IMR-90 (cell line): ENCODE measurements at regions not wholly inside any gene's neighbourhood (a gene's known extent, or its start where the extent isn't known, plus 50 kb on each side); places are given as distances from the start of the nearest gene placed in this dataset.

Experiments used
- ATAC-seq: fragments of 200-7000 bp; cut with Tn5 transposase; 2 replicates; pipeline ENCODE4 v1.9.1; 2020; ENCODE audit warnings: low read depth, mild to moderate bottlenecking, moderate library complexity
- BruUV-seq: library from RNA; stranded (reverse); fragments of 400-500 nt; replicated peaks from 2 replicates; lab custom pipeline; 2021; lab: Mats Ljungman, UMichigan
- CTCF ChIA-PET: fragments of 300-600 bp; formaldehyde crosslinking; extraction: SDS; loops from one replicate; lab custom pipeline; 2021; ENCODE audit warnings: antibody characterized with exemption; lab: Yijun Ruan, JAX
- POLR2A ChIA-PET: fragments of 300-600 bp; sonication (Branson Sonifier 250); formaldehyde crosslinking; loops from one replicate; lab custom pipeline; 2022; ENCODE audit warnings: antibody characterized with exemption; ENCODE audit not compliant: unreplicated experiment; lab: Charles Lee
- DNase-seq: peaks from one replicate; pipeline ENCODE4 v3.0.0; 2013
- H2AFZ ChIP-seq: replicated peaks from 2 replicates; pipeline ENCODE3; 2013; ENCODE audit warnings: low read length, mild to moderate bottlenecking; ENCODE audit not compliant: poor library complexity
- H2AK5ac ChIP-seq: 2 replicates; pipeline ENCODE4 v1.6.1; 2013; ENCODE audit warnings: low read depth, low read length, inconsistent platforms
- H2AK9ac ChIP-seq: replicated peaks from 2 replicates; pipeline ENCODE3; 2013; ENCODE audit warnings: mild to moderate bottlenecking, low read depth, low read length, moderate library complexity; ENCODE audit not compliant: poor library complexity
- H2BK120ac ChIP-seq: 2 replicates; pipeline ENCODE4 v1.6.1; 2013; ENCODE audit warnings: low read depth, low read length, inconsistent platforms
- H2BK15ac ChIP-seq: 3 replicates; pipeline ENCODE4 v1.6.1; 2013; ENCODE audit warnings: low read depth, low read length, inconsistent platforms
- H2BK20ac ChIP-seq: 2 replicates; pipeline ENCODE4 v1.6.1; 2013; ENCODE audit warnings: low read depth, mild to moderate bottlenecking, inconsistent platforms, low read length, moderate library complexity
- H2BK5ac ChIP-seq: 2 replicates; pipeline ENCODE4 v1.6.1; 2013; ENCODE audit warnings: mild to moderate bottlenecking, low read depth, low read length, inconsistent platforms; ENCODE audit not compliant: poor library complexity, severe bottlenecking
- H3K14ac ChIP-seq: replicated peaks from 2 replicates; pipeline ENCODE4 v1.6.1; 2013; ENCODE audit warnings: low read depth, low read length, inconsistent platforms
- H3K18ac ChIP-seq: 2 replicates; pipeline ENCODE4 v1.6.1; 2013; ENCODE audit warnings: low read depth, low read length, control low read depth
- H3K23ac ChIP-seq: 2 replicates; pipeline ENCODE4 v1.6.1; 2013; ENCODE audit warnings: low read depth, low read length, inconsistent platforms
- H3K27ac ChIP-seq: 2 replicates; pipeline ENCODE4 v1.5.1; 2013; ENCODE audit warnings: mild to moderate bottlenecking, control low read depth, low read length; ENCODE audit not compliant: insufficient read depth
- H3K27me3 ChIP-seq: 2 replicates; pipeline ENCODE4 v1.6.1; 2013; ENCODE audit warnings: low read length; ENCODE audit not compliant: control insufficient read depth, insufficient read depth
- H3K36me3 ChIP-seq: 2 replicates; pipeline ENCODE4 v1.6.1; 2013; ENCODE audit warnings: low read length, mixed read lengths; ENCODE audit not compliant: control insufficient read depth, insufficient read depth
- H3K4ac ChIP-seq: 2 replicates; pipeline ENCODE4 v1.6.1; 2013; ENCODE audit warnings: low read depth, low read length, inconsistent platforms
- H3K4me1 ChIP-seq: 2 replicates; pipeline ENCODE4 v1.6.1; 2013; ENCODE audit warnings: low read length, mixed read lengths; ENCODE audit not compliant: control insufficient read depth, insufficient read depth
- H3K4me2 ChIP-seq: 2 replicates; pipeline ENCODE4 v1.6.1; 2013; ENCODE audit warnings: low read depth, mild to moderate bottlenecking, control low read depth, low read length, moderate library complexity
- H3K4me3 ChIP-seq: 2 replicates; pipeline ENCODE4 v1.5.1; 2013; ENCODE audit warnings: low read depth, mild to moderate bottlenecking, control low read depth, low read length, moderate library complexity; ENCODE audit not compliant: insufficient read depth
- H3K56ac ChIP-seq: 2 replicates; pipeline ENCODE4 v1.6.1; 2013; ENCODE audit warnings: low read length, inconsistent platforms; ENCODE audit not compliant: insufficient read depth; ENCODE audit errors: extremely low read depth
- H3K79me1 ChIP-seq, 2 experiments: 2 replicates each; pipeline ENCODE4 v1.6.1; 2013; ENCODE audit warnings: low read length in 2 of 2, inconsistent platforms in 1 of 2, low read depth in 1 of 2
- H3K9ac ChIP-seq: 2 replicates; pipeline ENCODE4 v1.6.1; 2013; ENCODE audit warnings: low read depth, low read length, control low read depth
- H3K9me1 ChIP-seq: 2 replicates; pipeline ENCODE4 v1.6.1; 2013; ENCODE audit warnings: low read length, inconsistent platforms; ENCODE audit not compliant: insufficient read depth
- H3K9me3 ChIP-seq: 2 replicates; pipeline ENCODE4 v1.6.1; 2013; ENCODE audit warnings: low read length; ENCODE audit not compliant: control insufficient read depth, insufficient read depth
- H4K20me1 ChIP-seq: 2 replicates; pipeline ENCODE4 v1.6.1; 2013; ENCODE audit warnings: low read length, inconsistent platforms; ENCODE audit not compliant: insufficient read depth
- H4K5ac ChIP-seq: 2 replicates; pipeline ENCODE4 v1.6.1; 2013; ENCODE audit warnings: mild to moderate bottlenecking, low read depth, low read length, control low read depth
- H4K8ac ChIP-seq, 2 experiments: 2 replicates each; pipeline ENCODE4 v1.6.1; 2013; ENCODE audit warnings: low read depth in 2 of 2, low read length in 2 of 2, control low read depth in 1 of 2, inconsistent platforms in 1 of 2
- H4K91ac ChIP-seq: 2 replicates; pipeline ENCODE4 v1.6.1; 2013; ENCODE audit warnings: low read depth, low read length, inconsistent platforms; ENCODE audit not compliant: insufficient read depth
- MAZ ChIP-seq: IDR thresholded peaks from 2 replicates; pipeline ENCODE4 v1.6.1; 2012; ENCODE audit warnings: low read depth, mild to moderate bottlenecking, low read length, improper control_type of control experiment, moderate library complexity, borderline replicate concordance
- WGBS, 2 experiments: methylation state at CpG; one replicate each; pipeline versions ENCODE4 v1.1.5 to v1.1.7; 2013; ENCODE audit warnings: missing lambda C conversion rate in 2 of 2; ENCODE audit not compliant: insufficient read length in 1 of 2; ENCODE audit errors: extremely low coverage in 2 of 2; 5-methylcytosine and 5-hydroxymethylcytosine counted together
- dilution Hi-C: fragments of 300-500 bp; cut with HindIII; formaldehyde crosslinking; loops from one replicate; pipeline ENCODE4 v1.14.3; 2018; ENCODE audit warnings: low sequenced_read_pairs; ENCODE audit not compliant: unreplicated experiment
- in situ Hi-C: fragments of 300-500 bp; cut with MboI; formaldehyde crosslinking; loops from 3 replicates; pipeline ENCODE4 v1.14.3; 2019; ENCODE audit warnings: low sequenced_read_pairs, inconsistent platforms, mixed read lengths
- intact Hi-C: fragments of 100-400 bp; cut with micrococcal nuclease; formaldehyde crosslinking; loops from 2 replicates; pipeline ENCODE4 v1.10.0; 2022

- H3K18ac ChIP-seq: no peak overlapping the region
- in situ Hi-C loops: no loop called here
These were observed 355.5 kb upstream of the SUCLG2 start for GRCh38 chr3:68009900-68010299.

More at GRCh38 chr3:68009900-68010299, 355.5 kb upstream of the SUCLG2 start:
- H4K5ac ChIP-seq: no peak overlapping the region
- H3K56ac ChIP-seq: no peak overlapping the region
- H3K14ac ChIP-seq: no peak overlapping the region
- no peaks in the 10 kb centered on the region for H3K79me1 ChIP-seq
- DNase-seq (no peak), ATAC-seq (no peak)
- no peak overlapping the region for H2BK15ac ChIP-seq
- no peak overlapping the region for H2BK5ac ChIP-seq
- H2BK20ac ChIP-seq: no peak overlapping the region
- POLR2A ChIA-PET: no interaction called here
- peaks cover 2% of the 10 kb centered on the region; the same call in 1 of the 2 replicates for H3K27me3 ChIP-seq
- no peak overlapping the region for H3K27ac ChIP-seq
- dilution Hi-C loops: no loop called here
- H2BK120ac ChIP-seq: no peak overlapping the region
- no peaks in the 10 kb centered on the region for H3K36me3 ChIP-seq
- no peak overlapping the region for H2AFZ ChIP-seq
- no peak overlapping the region for H4K8ac ChIP-seq
- no peaks in the 10 kb centered on the region for H3K9me3 ChIP-seq
- no peak overlapping the region for H3K9ac ChIP-seq
- CTCF ChIA-PET: no interaction called here
- no peaks in the 10 kb centered on the region for H4K20me1 ChIP-seq
- no peak for TF ChIP-seq MAZ
- no CpG with 5 or more reads among the region's 5 CpGs for WGBS, 2 experiments
- no peak overlapping the region for H2AK9ac ChIP-seq
- intact Hi-C loops: loop anchor here (10.0 kb wide), 2 partner anchors 625 to 905 kb away; no protein-coding TSS in a partner anchor
- H4K91ac ChIP-seq: no peak overlapping the region
- no peak overlapping the region for H3K4me2 ChIP-seq
- no peak overlapping the region for H3K4ac ChIP-seq
- no peak overlapping the region for H2AK5ac ChIP-seq
- no peak overlapping the region for H3K23ac ChIP-seq
- no TSS peak for BruUV-seq
- no peak overlapping the region for H3K4me3 ChIP-seq
- H3K4me1 ChIP-seq: no peaks in the 10 kb centered on the region
- H3K9me1 ChIP-seq: no peaks in the 10 kb centered on the region
